Left lung (tissue), 4 donors: ENCODE measurements at regions not wholly inside any gene's neighbourhood (a gene's known extent, or its start where the extent isn't known, plus 50 kb on each side); places are given as distances from the start of the nearest gene placed in this dataset.

Source experiments
- ATAC-seq: fragments of 200-7000 bp; cut with Tn5 transposase; one replicate; pipeline ENCODE4 v1.9.1; 2020; ENCODE audit warnings: moderate library complexity
- DNase-seq, 4 donors: peaks; one replicate each; pipeline ENCODE4 v3.0.0-alpha.2; 2013 to 2020
- H3K27ac ChIP-seq, 2 donors: fragments of 200-600 bp; sonication (generic) in 1 of 2; one replicate each; pipeline versions ENCODE4 v1.5.0 to v1.8.0; 2020 to 2021
- H3K27me3 ChIP-seq, 2 donors: fragments of 200-600 bp; sonication (generic) in 1 of 2; one replicate each; pipeline versions ENCODE4 v1.5.0 to v1.8.0; 2020 to 2021
- H3K36me3 ChIP-seq, 2 donors: fragments of 200-600 bp; sonication (generic) in 1 of 2; one replicate each; pipeline versions ENCODE4 v1.5.0 to v1.8.0; 2020 to 2021
- H3K4me1 ChIP-seq, 2 donors: fragments of 200-600 bp; one replicate each; pipeline ENCODE4 v1.8.0; 2021
- H3K4me3 ChIP-seq, 2 donors: fragments of 200-600 bp; sonication (generic) in 1 of 2; one replicate each; pipeline versions ENCODE4 v1.5.0 to v1.8.0; 2020 to 2021; ENCODE audit warnings: mild to moderate bottlenecking in 1 of 2
- H3K9me3 ChIP-seq, 2 donors: fragments of 200-600 bp; sonication (generic) in 1 of 2; one replicate each; pipeline versions ENCODE4 v1.5.0 to v1.8.0; 2020 to 2021
- CTCF ChIP-seq, 2 donors: fragments of 200-600 bp; sonication (generic) in 1 of 2; IDR thresholded peaks; one replicate each; pipeline versions ENCODE4 v1.5.0 to v1.8.0; 2021; ENCODE audit warnings: antibody characterized with exemption in 2 of 2
- intact Hi-C, 2 donors: fragments of 100-400 bp; cut with DNase I; formaldehyde crosslinking; loops; one replicate each; pipeline versions ENCODE4 v1.11.2 to v1.14.2; 2022
- donor health status: DM: no; HTN: yes; CAD: no.
- donor health status: DM: no; HTN: no; CAD: no.

GRCh38 chr20:24341781-24342180 is 127.6 kb upstream of the SYNDIG1 start:
- DNase-seq, result no peak
- H3K9me3 ChIP-seq, result no peaks in the 10 kb centered on the region
- intact Hi-C loops, result no loop called here
- no peaks in the 10 kb centered on the region for H3K27me3 ChIP-seq
- H3K4me3 ChIP-seq, result no peak overlapping the region
- no peak for TF ChIP-seq CTCF (IDR thresholded peaks at IDR 0.05)
- H3K27ac ChIP-seq, result no peak overlapping the region
- no peak for ATAC-seq
- no peaks in the 10 kb centered on the region for H3K4me1 ChIP-seq
- H3K36me3 ChIP-seq, result no peaks in the 10 kb centered on the region

- Histone ChIP-seq H3K4me3 (no peak overlapping the region), H3K9me3 (no peaks in the 10 kb centered on the region), H3K27ac (no peak overlapping the region), H3K4me1 (no peaks in the 10 kb centered on the region), H3K27me3 (no peaks in the 10 kb centered on the region), H3K36me3 (no peaks in the 10 kb centered on the region)
- intact Hi-C loops, result no loop called here
- DNase-seq (no peak), ATAC-seq (no peak)
- TF ChIP-seq CTCF (IDR thresholded peaks at IDR 0.05), result no peak
These were observed 128.5 kb upstream of the SYNDIG1 start for GRCh38 chr20:24340933-24341332.

- intact Hi-C loops, result no loop called here
- Histone ChIP-seq H3K9me3 (no peaks in the 10 kb centered on the region), H3K27me3 (no peaks in the 10 kb centered on the region), H3K4me3 (no peak overlapping the region), H3K4me1 (no peaks in the 10 kb centered on the region), H3K36me3 (no peaks in the 10 kb centered on the region), H3K27ac (no peak overlapping the region)
- DNase-seq (no peak), ATAC-seq (no peak)
- no peak for TF ChIP-seq CTCF (IDR thresholded peaks at IDR 0.05)
These were observed 130.2 kb upstream of the SYNDIG1 start for GRCh38 chr20:24339210-24339641.

GRCh38 chr20:24337551-24337950 is 131.9 kb upstream of the SYNDIG1 start:
- H3K27ac ChIP-seq, result no peak overlapping the region
- no peak for DNase-seq
- H3K27me3 ChIP-seq, result no peaks in the 10 kb centered on the region
- H3K4me3 ChIP-seq, result no peak overlapping the region
- H3K4me1 ChIP-seq, result no peaks in the 10 kb centered on the region
- TF ChIP-seq CTCF (IDR thresholded peaks at IDR 0.05), result no peak
- ATAC-seq, result no peak
- intact Hi-C loops, result no loop called here
- no peaks in the 10 kb centered on the region for H3K36me3 ChIP-seq
- no peaks in the 10 kb centered on the region for H3K9me3 ChIP-seq

- intact Hi-C loops, result no loop called here
- no peak for ATAC-seq
- Histone ChIP-seq H3K4me1 (no peaks in the 10 kb centered on the region), H3K27me3 (no peaks in the 10 kb centered on the region), H3K27ac (no peak overlapping the region), H3K4me3 (no peak overlapping the region), H3K9me3 (no peaks in the 10 kb centered on the region), H3K36me3 (no peaks in the 10 kb centered on the region)
- no peak for DNase-seq
- TF ChIP-seq CTCF (IDR thresholded peaks at IDR 0.05), result no peak
These were observed 132.4 kb upstream of the SYNDIG1 start for GRCh38 chr20:24337069-24337468.
